Fibroblast of the aortic adventitia (primary cell): ENCODE measurements at regions not wholly inside any gene's neighbourhood (a gene's known extent, or its start where the extent isn't known, plus 50 kb on each side); places are given as distances from the start of the nearest gene placed in this dataset.

ENCODE experiments used
- DNase-seq: peaks from one replicate; pipeline ENCODE4 v3.0.0-alpha.2; 2010; ENCODE audit warnings: low read depth
- H3K4me3 ChIP-seq: 2 replicates; pipeline ENCODE4 v1.5.1; 2011; ENCODE audit warnings: low read depth, mild to moderate bottlenecking, control low read depth, low read length, moderate library complexity
- TF ChIP-seq, protein P1 (sequence below): IDR thresholded peaks from 2 replicates; pipeline ENCODE4 v1.5.1; 2011; ENCODE audit warnings: mild to moderate bottlenecking, low read length, control low read depth, inconsistent platforms; ENCODE audit not compliant: insufficient read depth

DNA sequence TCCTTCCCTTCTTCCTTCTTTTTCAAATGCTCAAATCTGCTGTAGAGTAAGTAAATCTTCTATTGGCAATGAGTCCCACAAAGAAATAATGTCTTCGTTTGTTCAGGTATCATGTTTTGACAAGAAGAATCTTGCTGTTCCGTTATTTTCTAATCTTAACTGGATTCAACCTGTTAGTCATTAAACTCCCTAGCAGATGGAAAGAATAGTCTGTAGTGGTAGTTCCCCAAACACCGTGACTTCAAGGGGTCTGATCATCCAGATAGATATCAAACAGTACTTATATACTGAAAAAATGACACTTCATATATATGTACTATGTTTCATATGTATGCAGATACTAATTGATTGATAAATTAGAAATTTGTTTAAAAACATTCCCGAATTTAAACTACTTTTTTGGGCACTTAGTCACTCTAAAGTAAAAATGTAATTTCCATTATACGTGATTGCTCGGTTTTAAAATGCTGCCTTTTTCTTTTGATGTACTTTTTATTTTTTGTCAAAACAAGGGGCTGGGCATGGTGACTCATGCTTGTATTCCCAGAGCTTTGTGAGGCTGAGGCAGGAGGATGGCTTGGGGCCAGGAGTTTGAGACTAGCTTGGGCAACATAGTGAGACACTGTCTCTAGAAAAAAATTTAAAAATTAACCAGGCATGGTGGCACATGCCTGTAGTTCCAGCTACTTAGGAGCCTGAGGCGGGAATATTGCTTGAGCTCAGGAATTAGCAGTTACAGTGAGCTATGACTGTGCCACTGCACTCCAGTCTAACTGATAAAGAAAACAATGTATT is 335.7 kb upstream of the SNX7 start:
- no peak overlapping the region for H3K4me3 ChIP-seq
- TF ChIP-seq, protein P1, sequence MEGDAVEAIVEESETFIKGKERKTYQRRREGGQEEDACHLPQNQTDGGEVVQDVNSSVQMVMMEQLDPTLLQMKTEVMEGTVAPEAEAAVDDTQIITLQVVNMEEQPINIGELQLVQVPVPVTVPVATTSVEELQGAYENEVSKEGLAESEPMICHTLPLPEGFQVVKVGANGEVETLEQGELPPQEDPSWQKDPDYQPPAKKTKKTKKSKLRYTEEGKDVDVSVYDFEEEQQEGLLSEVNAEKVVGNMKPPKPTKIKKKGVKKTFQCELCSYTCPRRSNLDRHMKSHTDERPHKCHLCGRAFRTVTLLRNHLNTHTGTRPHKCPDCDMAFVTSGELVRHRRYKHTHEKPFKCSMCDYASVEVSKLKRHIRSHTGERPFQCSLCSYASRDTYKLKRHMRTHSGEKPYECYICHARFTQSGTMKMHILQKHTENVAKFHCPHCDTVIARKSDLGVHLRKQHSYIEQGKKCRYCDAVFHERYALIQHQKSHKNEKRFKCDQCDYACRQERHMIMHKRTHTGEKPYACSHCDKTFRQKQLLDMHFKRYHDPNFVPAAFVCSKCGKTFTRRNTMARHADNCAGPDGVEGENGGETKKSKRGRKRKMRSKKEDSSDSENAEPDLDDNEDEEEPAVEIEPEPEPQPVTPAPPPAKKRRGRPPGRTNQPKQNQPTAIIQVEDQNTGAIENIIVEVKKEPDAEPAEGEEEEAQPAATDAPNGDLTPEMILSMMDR, result no peak
- DNase-seq, result peak; percentile 93

DNA sequence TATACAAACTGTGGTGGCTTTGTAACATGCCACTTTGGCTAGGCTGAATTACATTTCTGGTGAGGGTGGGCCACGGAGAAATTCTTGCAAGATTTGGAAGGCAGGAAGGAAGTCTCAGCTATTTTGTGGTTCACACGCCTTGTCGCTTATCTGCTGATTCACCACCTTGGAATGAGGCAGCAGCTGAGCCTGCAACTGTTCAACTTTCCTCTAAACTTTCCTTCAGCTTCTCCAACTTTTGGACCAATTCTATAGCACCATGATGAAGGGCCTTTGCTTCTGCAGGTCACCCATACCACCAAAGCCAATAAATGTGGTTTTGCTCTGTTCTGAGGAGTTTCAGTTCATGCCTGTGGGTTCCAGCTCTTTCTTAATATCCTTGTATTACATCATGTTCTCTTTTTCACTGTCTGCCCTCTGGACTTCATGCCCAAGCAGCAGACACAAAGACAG is 337.6 kb upstream of the SNX7 start:
- H3K4me3 ChIP-seq, result no peak overlapping the region
- DNase-seq, result peak; percentile 99
- TF ChIP-seq, protein P1, result no peak

DNA sequence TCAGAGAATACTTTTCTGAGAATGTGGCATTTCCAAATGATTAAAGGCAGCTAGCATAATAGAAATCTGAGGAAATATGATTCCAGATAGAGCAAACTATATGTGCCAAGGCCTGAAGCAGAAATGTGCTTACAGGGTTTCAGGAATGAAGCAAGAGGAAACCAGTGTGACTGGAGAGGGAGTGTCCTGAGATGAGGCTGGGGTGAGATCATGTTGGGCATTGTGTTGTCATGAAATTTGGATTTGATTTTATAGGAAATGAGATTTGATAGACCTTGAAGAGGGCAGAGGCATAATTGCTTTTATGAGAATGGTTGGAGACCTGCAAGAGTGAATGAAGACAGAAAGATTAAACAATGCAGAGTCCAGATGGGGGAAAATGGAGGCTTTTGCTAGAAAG is 338.1 kb upstream of the SNX7 start:
- no peak overlapping the region for H3K4me3 ChIP-seq
- TF ChIP-seq, protein P1, result no peak
- DNase-seq, result peak; percentile 95

DNA sequence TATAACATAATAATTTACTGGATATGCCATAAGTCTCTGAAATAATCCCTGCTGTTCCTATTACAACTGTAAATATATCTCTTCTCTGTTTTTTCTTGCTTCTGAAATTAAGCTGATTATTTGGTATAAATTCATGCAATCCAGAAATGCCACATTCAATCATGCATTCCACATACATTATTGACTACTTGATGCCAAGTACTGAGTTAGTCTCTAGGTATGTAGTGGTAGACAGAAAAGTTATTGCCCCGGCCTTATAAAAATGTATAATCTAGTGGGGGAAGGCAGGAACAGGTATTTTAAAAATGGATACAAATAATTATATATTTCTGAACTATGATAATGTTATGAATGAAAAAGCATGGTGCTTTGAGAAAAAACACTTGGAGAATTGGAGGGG is 338.6 kb upstream of the SNX7 start:
- no peak for DNase-seq
- no peak overlapping the region for H3K4me3 ChIP-seq
- TF ChIP-seq, protein P1, result no peak

DNA sequence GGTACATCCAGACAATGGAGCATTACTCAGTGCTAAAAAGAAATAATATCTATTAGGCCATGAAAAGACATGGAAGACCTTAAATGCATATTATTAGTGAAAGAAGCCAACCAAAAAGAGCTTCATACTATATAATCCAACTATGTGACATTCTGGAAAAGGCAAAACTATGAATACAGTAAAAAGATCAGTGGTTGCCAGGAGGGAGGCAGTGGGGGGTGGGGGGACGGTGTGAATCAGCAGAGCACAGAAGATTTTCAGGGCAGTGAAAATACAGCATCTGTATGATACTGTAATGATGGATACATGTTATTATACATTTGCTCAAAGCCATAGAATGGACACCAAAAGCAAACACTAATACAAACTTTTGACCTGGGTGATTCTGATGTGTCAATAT is 339.4 kb upstream of the SNX7 start:
- TF ChIP-seq, protein P1, result no peak
- DNase-seq, result no peak
- no peak overlapping the region for H3K4me3 ChIP-seq

DNA sequence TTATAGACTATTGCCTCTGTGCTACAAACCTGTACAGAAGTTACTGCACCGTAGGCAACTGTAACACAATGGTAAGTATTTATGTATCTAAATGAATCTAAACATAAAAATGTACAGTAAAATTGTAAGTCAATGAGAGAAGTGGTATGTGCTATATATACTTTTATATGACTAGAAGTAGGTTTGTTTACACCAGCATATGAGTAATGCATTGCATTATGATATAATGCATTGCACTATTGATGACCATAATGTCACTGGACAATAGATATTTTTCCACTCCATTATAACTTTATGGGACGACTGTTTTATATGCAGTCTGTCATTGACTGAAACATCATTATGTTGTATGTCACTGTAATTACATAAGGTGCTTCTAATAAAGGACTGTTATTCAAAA is 340.3 kb upstream of the SNX7 start:
- no peak for DNase-seq
- TF ChIP-seq, protein P1, result no peak
- no peak overlapping the region for H3K4me3 ChIP-seq

DNA sequence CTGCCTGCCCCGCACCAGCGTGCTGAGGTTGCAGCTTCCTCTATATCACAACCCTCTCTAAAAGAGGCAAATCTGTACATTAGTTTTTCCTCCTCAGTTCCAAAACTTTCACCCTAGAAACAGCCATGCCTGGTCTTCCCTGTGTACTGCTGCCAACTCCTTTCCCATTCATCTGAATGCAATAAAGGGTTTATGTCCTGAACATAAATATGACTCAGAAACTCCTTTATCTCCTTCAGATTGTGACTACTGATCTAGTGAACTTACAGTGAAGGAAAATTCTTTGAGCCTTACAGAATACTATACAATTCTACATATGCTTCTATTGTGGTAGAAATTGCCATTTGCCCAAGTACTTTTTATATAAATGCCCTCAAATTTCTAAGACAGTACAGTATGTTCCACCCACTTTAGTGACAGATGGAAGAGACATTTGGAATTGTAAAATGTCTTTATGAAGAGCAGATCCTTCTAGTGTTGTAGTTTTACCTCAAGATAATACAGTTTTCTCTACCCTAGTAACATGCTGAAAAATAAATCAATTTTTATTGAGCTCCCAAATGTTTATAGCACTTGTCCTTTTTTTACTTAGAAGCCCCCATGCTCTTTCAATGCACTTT is 345.1 kb upstream of the SNX7 start:
- DNase-seq, result peak; percentile 72
- TF ChIP-seq, protein P1, result no peak

More for the DNA sequence above, 345.1 kb upstream of the SNX7 start:
- H3K4me3 ChIP-seq, result no peak overlapping the region
